Lung (tissue), 11 donors: ENCODE measurements at regions not wholly inside any gene's neighbourhood (a gene's known extent, or its start where the extent isn't known, plus 50 kb on each side); places are given as distances from the start of the nearest gene placed in this dataset.

ENCODE experiments used
- ATAC-seq: fragments of 200-7000 bp; cut with Tn5 transposase; one replicate; pipeline ENCODE4 v1.9.1; 2020; ENCODE audit warnings: moderate number of reproducible peaks; ENCODE audit not compliant: insufficient read depth, low FRiP score
- DNase-seq, 3 donors: peaks; one replicate each; pipeline ENCODE4 v3.0.0-alpha.2; 2013 to 2017
- H3K27ac ChIP-seq, 2 donors: one replicate each; pipeline ENCODE4 v1.5.1; 2013; ENCODE audit warnings: mild to moderate bottlenecking in 2 of 2, moderate library complexity in 2 of 2, control low read depth in 1 of 2, inconsistent platforms in 1 of 2, low read depth in 1 of 2, low read length in 1 of 2
- H3K27me3 ChIP-seq, 3 donors: one replicate each; pipeline ENCODE4 v1.5.1; 2013; ENCODE audit warnings: low read length in 2 of 3; ENCODE audit not compliant: control insufficient read depth in 3 of 3, insufficient read depth in 3 of 3
- H3K36me3 ChIP-seq, 4 donors: one replicate each; pipeline ENCODE4 v1.5.1; 2013; ENCODE audit warnings: low read length in 4 of 4, mild to moderate bottlenecking in 1 of 4, moderate library complexity in 1 of 4; ENCODE audit not compliant: control insufficient read depth in 4 of 4, insufficient read depth in 4 of 4
- H3K4me1 ChIP-seq, 5 donors: one replicate each; pipeline ENCODE4 v1.5.1; 2013; ENCODE audit warnings: low read length in 5 of 5, mild to moderate bottlenecking in 2 of 5, moderate library complexity in 1 of 5; ENCODE audit not compliant: control insufficient read depth in 5 of 5, insufficient read depth in 5 of 5
- H3K4me3 ChIP-seq: one replicate; pipeline ENCODE4 v1.5.1; 2013; ENCODE audit warnings: mild to moderate bottlenecking, control low read depth, moderate library complexity
- H3K9ac ChIP-seq, 2 donors: one replicate each; pipeline ENCODE4 v1.5.1; 2013; ENCODE audit warnings: low read length in 2 of 2, control low read depth in 1 of 2; ENCODE audit not compliant: insufficient read depth in 1 of 2
- H3K9me3 ChIP-seq, 4 donors: one replicate each; pipeline ENCODE4 v1.5.1; 2013; ENCODE audit warnings: low read length in 3 of 4, mild to moderate bottlenecking in 1 of 4, moderate library complexity in 1 of 4; ENCODE audit not compliant: control insufficient read depth in 4 of 4, insufficient read depth in 3 of 4
- WGBS, 2 donors: extraction: QIAGEN DNeasy Blood & Tissue Kit; methylation state at CpG; one replicate each; pipeline ENCODE4 v1.1.7; 2013; 5-methylcytosine and 5-hydroxymethylcytosine counted together
- TF ChIP-seq, protein P1 (sequence below): IDR thresholded peaks from 2 replicates; pipeline ENCODE4 v1.5.1; 2012; ENCODE audit warnings: mild to moderate bottlenecking; ENCODE audit errors: control extremely low read depth, extremely low read depth
- donor health status: control.
- donor health status: control.
- donor health status: Bipolar disorder and iron deficiency.
- donor health status: healthy.
- donor health status: DM: yes; HTN: yes; CAD: no.

DNA sequence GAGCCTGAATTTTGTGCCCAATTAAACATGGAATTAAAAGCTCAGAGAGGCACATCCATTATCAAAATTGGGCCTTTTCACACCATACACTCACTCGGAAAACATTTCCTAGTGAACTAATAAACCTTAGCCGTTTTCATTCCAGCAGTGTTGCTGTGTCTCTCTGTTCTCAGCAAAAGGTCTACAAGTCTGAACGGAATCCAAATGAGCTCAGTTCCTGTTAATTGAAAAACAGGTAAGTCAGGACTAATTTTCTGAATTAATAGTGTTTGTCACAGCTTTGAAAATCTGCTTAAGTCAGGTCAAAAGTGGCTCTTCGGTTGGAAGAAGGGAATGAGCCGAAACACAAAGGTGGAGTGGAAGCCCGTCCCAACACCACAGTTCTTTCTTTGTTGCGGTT, 163.3 kb upstream of the RALGAPA2 start:
- WGBS, 2 donors = 80 to 85% methylated on average over 7 of the region's 7 CpGs
- ATAC-seq = no peak
- Histone ChIP-seq H3K9ac (no peak overlapping the region), H3K27me3 (peaks cover 0 to 16% (median 0%) of the 10 kb centered on the region in 3 donors), H3K36me3 (no peaks in the 10 kb centered on the region), H3K4me1 (no peaks in the 10 kb centered on the region), H3K9me3 (no peaks in the 10 kb centered on the region), H3K27ac (no peak overlapping the region), H3K4me3 (no peak overlapping the region)
- DNase-seq = no peak
- TF ChIP-seq, protein P1, sequence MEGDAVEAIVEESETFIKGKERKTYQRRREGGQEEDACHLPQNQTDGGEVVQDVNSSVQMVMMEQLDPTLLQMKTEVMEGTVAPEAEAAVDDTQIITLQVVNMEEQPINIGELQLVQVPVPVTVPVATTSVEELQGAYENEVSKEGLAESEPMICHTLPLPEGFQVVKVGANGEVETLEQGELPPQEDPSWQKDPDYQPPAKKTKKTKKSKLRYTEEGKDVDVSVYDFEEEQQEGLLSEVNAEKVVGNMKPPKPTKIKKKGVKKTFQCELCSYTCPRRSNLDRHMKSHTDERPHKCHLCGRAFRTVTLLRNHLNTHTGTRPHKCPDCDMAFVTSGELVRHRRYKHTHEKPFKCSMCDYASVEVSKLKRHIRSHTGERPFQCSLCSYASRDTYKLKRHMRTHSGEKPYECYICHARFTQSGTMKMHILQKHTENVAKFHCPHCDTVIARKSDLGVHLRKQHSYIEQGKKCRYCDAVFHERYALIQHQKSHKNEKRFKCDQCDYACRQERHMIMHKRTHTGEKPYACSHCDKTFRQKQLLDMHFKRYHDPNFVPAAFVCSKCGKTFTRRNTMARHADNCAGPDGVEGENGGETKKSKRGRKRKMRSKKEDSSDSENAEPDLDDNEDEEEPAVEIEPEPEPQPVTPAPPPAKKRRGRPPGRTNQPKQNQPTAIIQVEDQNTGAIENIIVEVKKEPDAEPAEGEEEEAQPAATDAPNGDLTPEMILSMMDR = no peak

DNA sequence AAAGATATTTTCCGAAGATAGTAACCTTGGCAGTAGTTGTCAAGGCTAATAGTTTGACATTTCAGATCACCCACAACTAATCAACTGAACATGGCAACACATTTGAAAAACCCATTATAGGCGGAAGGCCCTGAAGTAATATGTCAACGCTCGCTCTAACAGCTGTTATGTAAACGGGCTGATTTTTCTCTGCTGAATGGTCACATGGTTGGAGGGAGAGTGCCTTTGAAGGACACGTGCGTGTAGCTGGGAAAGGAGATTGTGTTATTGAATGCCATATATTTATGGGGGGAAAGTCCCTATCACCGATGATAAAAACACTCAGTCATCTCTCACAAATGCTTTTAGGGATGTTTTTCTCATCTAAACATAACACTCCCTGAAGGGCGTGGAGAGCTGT, 160.0 kb upstream of the RALGAPA2 start:
- Histone ChIP-seq H3K9ac (no peak overlapping the region), H3K36me3 (no peaks in the 10 kb centered on the region), H3K27me3 (peaks cover 0 to 17% (median 2%) of the 10 kb centered on the region in 3 donors), H3K27ac (no peak overlapping the region), H3K4me1 (no peaks in the 10 kb centered on the region), H3K4me3 (no peak overlapping the region), H3K9me3 (no peaks in the 10 kb centered on the region)
- whole genome bisulfite sequencing, 2 donors = 45 to 71% methylated on average over 9 of the region's 9 CpGs
- no peak for ATAC-seq
- TF ChIP-seq, protein P1 = no peak
- DNase-seq = peak in 2 of 3 donors; percentile 40 to 54

DNA sequence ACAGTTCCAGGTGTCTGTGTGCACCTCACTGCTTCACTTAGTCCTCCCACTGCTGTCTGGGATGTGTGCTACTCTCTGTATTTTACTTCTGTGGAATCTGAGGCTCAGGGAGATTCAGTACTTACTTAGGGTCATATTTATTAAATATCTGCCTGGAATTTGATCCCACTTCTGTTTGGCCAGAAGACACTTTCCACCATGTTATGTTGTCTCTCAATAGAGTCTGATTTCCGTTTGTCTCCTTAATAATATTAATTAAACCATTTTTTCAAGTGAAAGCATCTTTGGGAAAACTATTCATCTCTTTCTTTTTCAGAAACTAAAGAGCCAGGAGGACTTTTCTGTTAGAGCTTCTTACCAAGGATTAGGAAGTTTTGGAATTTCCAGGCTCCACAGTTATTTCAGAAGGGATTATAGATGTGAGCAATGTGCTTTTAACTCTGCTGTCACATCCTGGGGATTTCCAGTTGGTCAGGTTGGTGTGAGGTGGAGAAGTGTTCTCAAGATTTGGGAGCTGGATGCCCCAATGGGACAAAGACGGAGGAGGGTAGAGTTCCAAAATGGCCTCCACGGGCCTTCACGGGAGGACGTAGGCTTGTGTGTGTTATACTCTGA, 156.8 kb upstream of the RALGAPA2 start:
- no peak for DNase-seq
- no peaks in the 10 kb centered on the region for H3K36me3 ChIP-seq
- H3K27ac ChIP-seq = no peak overlapping the region
- no peaks in the 10 kb centered on the region for H3K4me1 ChIP-seq
- no peaks in the 10 kb centered on the region for H3K9me3 ChIP-seq
- WGBS, 2 donors = 85 to 88% methylated on average over 5 of the region's 5 CpGs
- no peak for ATAC-seq
- no peak overlapping the region for H3K4me3 ChIP-seq
- no peak overlapping the region for H3K9ac ChIP-seq
- H3K27me3 ChIP-seq = peaks cover 0 to 11% (median 2%) of the 10 kb centered on the region in 3 donors
- TF ChIP-seq, protein P1 = no peak
